Sigmoid colon (tissue), 6 donors: ENCODE measurements at regions not wholly inside any gene's neighbourhood (a gene's known extent, or its start where the extent isn't known, plus 50 kb on each side); places are given as distances from the start of the nearest gene placed in this dataset.

Source experiments
- DNase-seq: peaks from one replicate; pipeline ENCODE4 v3.0.0-alpha.2; 2019
- H3K27ac ChIP-seq, 4 donors: fragments of 200-600 bp; sonication (generic); one replicate each; pipeline ENCODE4 v1.5.1; 2016 to 2019; ENCODE audit warnings: mild to moderate bottlenecking in 1 of 4
- H3K27me3 ChIP-seq, 3 donors: fragments of 200-600 bp; sonication (generic); one replicate each; pipeline ENCODE4 v1.5.1; 2019; ENCODE audit warnings: mild to moderate bottlenecking in 1 of 3
- H3K36me3 ChIP-seq, 4 donors: fragments of 200-600 bp; sonication (generic); one replicate each; pipeline ENCODE4 v1.5.1; 2016 to 2019
- H3K4me1 ChIP-seq, 4 donors: fragments of 200-600 bp; sonication (generic); one replicate each; pipeline ENCODE4 v1.5.1; 2017 to 2019
- H3K4me3 ChIP-seq, 4 donors: fragments of 200-600 bp; sonication (generic); one replicate each; pipeline ENCODE4 v1.5.1; 2017 to 2019; ENCODE audit warnings: mild to moderate bottlenecking in 2 of 4, moderate library complexity in 1 of 4
- H3K9me3 ChIP-seq, 4 donors: fragments of 200-600 bp in 3 of 4; sonication (generic) in 3 of 4; one replicate each; pipeline versions ENCODE4 v1.5.1 to v1.6.1; 2013 to 2019
- EP300 ChIP-seq, 4 donors: sonication (generic); formaldehyde crosslinking; IDR thresholded peaks; one replicate each; pipeline ENCODE4 v1.6.1; 2017; ENCODE audit warnings: antibody characterized with exemption in 4 of 4
- POLR2A ChIP-seq, 2 donors: fragments of 450-650 bp; IDR thresholded peaks; one replicate each; pipeline ENCODE4 v1.6.1; 2016; ENCODE audit warnings: antibody characterized with exemption in 2 of 2, mild to moderate bottlenecking in 2 of 2, moderate library complexity in 2 of 2
- POLR2AphosphoS5 ChIP-seq, 4 donors: sonication (generic); formaldehyde crosslinking; IDR thresholded peaks; one replicate each; pipeline ENCODE4 v1.6.1; 2017; ENCODE audit warnings: antibody characterized with exemption in 4 of 4
- WGBS, 2 donors: extraction: QIAGEN DNeasy Blood & Tissue Kit; methylation state at CpG; one replicate each; pipeline ENCODE4 v1.1.7; 2013; 5-methylcytosine and 5-hydroxymethylcytosine counted together
- intact Hi-C: fragments of 100-400 bp; cut with DNase I; formaldehyde crosslinking; loops from one replicate; pipeline ENCODE4 v1.15.1; 2023
- TF ChIP-seq, protein P1 (sequence below), 4 experiments: fragments of 450-650 bp in 3 of 4; fragments of 200-600 bp in 1 of 4; IDR thresholded peaks; one replicate each; pipeline ENCODE4 v1.5.1; 2016 to 2019; ENCODE audit warnings: antibody characterized with exemption in 4 of 4, mild to moderate bottlenecking in 3 of 4, moderate library complexity in 2 of 4
- donor health status: healthy with polysubstance abuse.
- donor health status: healthy.

DNA sequence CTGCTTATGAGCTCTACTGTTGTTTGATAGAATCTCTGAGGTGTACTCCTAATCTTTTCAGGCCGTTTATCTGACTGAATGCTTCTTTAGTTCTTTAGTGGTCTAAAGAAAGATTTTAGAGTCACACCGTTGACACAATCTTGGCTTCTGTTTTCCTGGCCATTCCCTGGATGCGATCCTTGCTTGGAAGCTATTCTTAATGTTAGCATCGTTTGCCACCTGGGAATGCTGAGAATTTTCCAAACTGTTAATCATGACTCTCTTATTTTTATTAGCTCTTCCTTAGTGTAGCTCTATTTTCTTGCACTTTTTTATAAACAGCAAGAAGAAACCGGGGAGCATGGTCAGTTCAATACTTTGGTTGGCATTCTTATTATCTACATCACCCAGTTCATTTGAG is 281.0 kb upstream of the PCDH20 start:
- WGBS, 2 donors, result 71 to 76% methylated on average over 5 of the region's 5 CpGs
- Histone ChIP-seq H3K4me3 (no peak overlapping the region), H3K27me3 (no peaks in the 10 kb centered on the region), H3K36me3 (no peaks in the 10 kb centered on the region), H3K4me1 (peaks cover 0 to 10% (median 4%) of the 10 kb centered on the region in 4 donors), H3K27ac (no peak overlapping the region), H3K9me3 (no peaks in the 10 kb centered on the region)
- no peak for DNase-seq
- intact Hi-C loops, result no loop called here
- TF ChIP-seq, protein P1, sequence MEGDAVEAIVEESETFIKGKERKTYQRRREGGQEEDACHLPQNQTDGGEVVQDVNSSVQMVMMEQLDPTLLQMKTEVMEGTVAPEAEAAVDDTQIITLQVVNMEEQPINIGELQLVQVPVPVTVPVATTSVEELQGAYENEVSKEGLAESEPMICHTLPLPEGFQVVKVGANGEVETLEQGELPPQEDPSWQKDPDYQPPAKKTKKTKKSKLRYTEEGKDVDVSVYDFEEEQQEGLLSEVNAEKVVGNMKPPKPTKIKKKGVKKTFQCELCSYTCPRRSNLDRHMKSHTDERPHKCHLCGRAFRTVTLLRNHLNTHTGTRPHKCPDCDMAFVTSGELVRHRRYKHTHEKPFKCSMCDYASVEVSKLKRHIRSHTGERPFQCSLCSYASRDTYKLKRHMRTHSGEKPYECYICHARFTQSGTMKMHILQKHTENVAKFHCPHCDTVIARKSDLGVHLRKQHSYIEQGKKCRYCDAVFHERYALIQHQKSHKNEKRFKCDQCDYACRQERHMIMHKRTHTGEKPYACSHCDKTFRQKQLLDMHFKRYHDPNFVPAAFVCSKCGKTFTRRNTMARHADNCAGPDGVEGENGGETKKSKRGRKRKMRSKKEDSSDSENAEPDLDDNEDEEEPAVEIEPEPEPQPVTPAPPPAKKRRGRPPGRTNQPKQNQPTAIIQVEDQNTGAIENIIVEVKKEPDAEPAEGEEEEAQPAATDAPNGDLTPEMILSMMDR (IDR thresholded peaks at IDR 0.05), result no peak
- TF ChIP-seq POLR2A (IDR thresholded peaks at IDR 0.05) (no peak), POLR2AphosphoS5 (IDR thresholded peaks at IDR 0.05) (no peak), EP300 (IDR thresholded peaks at IDR 0.05) (no peak)

DNA sequence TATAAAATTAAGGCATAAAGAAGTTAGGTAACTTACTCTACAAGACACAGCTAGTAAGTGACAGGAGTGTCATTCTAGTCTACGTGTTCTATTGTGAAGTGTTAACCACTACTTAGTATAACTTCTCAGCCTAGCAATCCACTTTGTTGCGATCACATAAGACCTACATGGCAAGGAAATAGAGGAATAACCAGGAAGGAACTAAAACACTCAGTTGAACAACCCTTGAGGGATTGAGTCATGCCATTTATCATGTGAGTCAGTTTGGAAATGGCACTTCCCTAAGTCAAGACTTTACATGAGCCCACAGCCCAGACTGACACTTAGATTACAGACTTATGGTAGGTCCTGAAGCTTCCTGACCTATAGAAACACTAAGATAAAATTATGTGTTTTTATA is 279.5 kb upstream of the PCDH20 start:
- Histone ChIP-seq H3K9me3 (no peaks in the 10 kb centered on the region), H3K4me3 (no peak overlapping the region), H3K36me3 (no peaks in the 10 kb centered on the region), H3K27ac (no peak overlapping the region), H3K27me3 (no peaks in the 10 kb centered on the region), H3K4me1 (peaks cover 0 to 10% (median 4%) of the 10 kb centered on the region in 4 donors)
- no peak for DNase-seq
- TF ChIP-seq POLR2A (IDR thresholded peaks at IDR 0.05), result no peak
- TF ChIP-seq, protein P1 (IDR thresholded peaks at IDR 0.05), result no peak
- no peak for TF ChIP-seq EP300 (IDR thresholded peaks at IDR 0.05)
- TF ChIP-seq POLR2AphosphoS5 (IDR thresholded peaks at IDR 0.05), result no peak
- 80 to 83% methylated on average over 2 of the region's 2 CpGs for WGBS, 2 donors
- intact Hi-C loops, result no loop called here

DNA sequence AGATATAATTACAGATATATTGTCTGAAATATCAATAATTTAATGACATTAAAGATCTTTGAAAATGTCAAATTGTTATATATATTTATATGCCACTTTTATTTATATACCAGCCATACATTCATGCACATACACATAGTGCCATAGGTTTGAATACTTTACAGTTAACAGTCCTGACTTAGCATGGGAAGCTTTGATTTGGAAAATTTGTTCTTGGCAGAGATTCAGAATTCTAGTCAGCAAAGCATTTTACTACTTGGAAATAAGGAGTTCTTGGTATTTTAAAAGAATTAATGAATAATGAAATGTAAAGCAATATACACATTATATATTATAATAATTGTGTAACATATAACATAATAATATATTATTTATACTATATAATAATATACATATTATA is 277.0 kb upstream of the PCDH20 start:
- TF ChIP-seq EP300 (IDR thresholded peaks at IDR 0.05) (no peak), POLR2A (IDR thresholded peaks at IDR 0.05) (no peak), POLR2AphosphoS5 (IDR thresholded peaks at IDR 0.05) (no peak)
- TF ChIP-seq, protein P1 (IDR thresholded peaks at IDR 0.05), result no peak
- intact Hi-C loops, result no loop called here
- Histone ChIP-seq H3K4me3 (no peak overlapping the region), H3K4me1 (peaks cover 0 to 10% (median 4%) of the 10 kb centered on the region in 4 donors), H3K9me3 (no peaks in the 10 kb centered on the region), H3K27ac (no peak overlapping the region), H3K36me3 (no peaks in the 10 kb centered on the region), H3K27me3 (no peaks in the 10 kb centered on the region)
- DNase-seq, result no peak

DNA sequence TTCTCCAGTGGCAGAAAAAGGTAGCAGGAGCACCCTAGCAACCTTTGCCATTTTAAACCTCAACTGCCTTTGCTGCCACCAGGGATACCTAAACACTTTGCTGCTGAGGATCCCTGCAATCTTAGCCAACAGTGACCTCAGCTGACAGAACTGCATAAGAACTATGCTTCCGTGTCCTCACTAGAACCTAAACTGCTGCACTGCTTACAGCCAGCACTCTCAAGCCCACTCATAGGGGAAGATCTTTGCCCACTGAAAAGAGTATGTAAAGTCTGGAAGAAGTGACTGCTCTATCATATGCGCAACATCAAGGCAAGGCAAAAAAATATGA is 270.0 kb upstream of the PCDH20 start:
- Histone ChIP-seq H3K27ac (no peak overlapping the region), H3K27me3 (no peaks in the 10 kb centered on the region), H3K4me1 (no peaks in the 10 kb centered on the region), H3K9me3 (peaks cover 0 to 2% (median 0%) of the 10 kb centered on the region in 4 donors), H3K4me3 (no peak overlapping the region), H3K36me3 (no peaks in the 10 kb centered on the region)
- WGBS, 2 donors, result 66 to 67% methylated on average over 2 of the region's 2 CpGs
- intact Hi-C loops, result no loop called here
- no peak for DNase-seq
- TF ChIP-seq POLR2AphosphoS5 (IDR thresholded peaks at IDR 0.05) (no peak), EP300 (IDR thresholded peaks at IDR 0.05) (no peak)

DNA sequence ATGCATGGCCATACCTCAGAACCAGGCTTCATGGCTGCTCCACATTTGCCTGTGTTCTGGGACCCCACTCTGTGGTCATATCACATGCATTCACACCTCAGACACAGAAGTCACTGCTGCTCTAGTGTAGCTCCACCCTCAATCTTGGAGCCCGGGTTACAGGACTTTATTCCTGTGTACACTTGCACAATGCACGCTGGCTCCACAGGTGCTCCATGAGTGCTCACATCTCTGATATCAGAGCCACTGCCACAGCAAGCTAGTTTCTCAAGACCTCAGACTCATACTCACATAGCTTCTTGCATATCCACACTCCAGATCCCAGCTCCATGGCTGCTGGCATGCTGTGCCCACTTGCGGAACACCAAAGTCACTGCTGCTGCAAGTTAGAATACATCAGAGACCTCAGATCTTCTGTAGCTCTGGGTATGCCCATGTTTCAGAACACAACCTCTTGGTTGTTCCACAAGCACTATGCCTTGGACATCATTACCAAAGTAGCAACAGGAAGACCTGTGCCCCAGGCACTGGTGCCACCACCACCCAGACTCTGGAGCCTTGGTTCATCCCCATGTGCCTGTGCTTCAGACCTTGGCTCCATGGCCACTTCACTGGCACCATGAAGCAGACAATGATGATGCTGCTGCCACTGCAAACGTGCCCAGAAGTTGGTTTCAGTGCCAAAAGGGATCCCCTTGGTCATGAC is 269.5 kb upstream of the PCDH20 start:
- TF ChIP-seq, protein P1 (IDR thresholded peaks at IDR 0.05), result no peak
- TF ChIP-seq POLR2A (IDR thresholded peaks at IDR 0.05), result no peak
- no peak for TF ChIP-seq POLR2AphosphoS5 (IDR thresholded peaks at IDR 0.05)
- WGBS, 2 donors, result 69 to 83% methylated on average over 4 of the region's 4 CpGs
- intact Hi-C loops, result no loop called here
- H3K9me3 ChIP-seq, result peaks cover 0 to 2% (median 0%) of the 10 kb centered on the region in 4 donors
- no peak overlapping the region for H3K4me3 ChIP-seq
- H3K27ac ChIP-seq, result no peak overlapping the region
- no peaks in the 10 kb centered on the region for H3K27me3 ChIP-seq
- H3K36me3 ChIP-seq, result no peaks in the 10 kb centered on the region
- no peaks in the 10 kb centered on the region for H3K4me1 ChIP-seq
- DNase-seq, result no peak
